HG02870 (cell line): ENCODE measurements at regions not wholly inside any gene's neighbourhood (a gene's known extent, or its start where the extent isn't known, plus 50 kb on each side); places are given as distances from the start of the nearest gene placed in this dataset.

ENCODE experiments used
- ATAC-seq: cut with Tn5 transposase; IDR thresholded peaks from one replicate; pipeline ENCODE4 v1.9.1; 2021; ENCODE audit warnings: mild to moderate bottlenecking, moderate library complexity; ENCODE audit not compliant: unreplicated experiment

GRCh38 chr2:215749092-215749957, 264.0 kb downstream of the MREG start:
- ATAC-seq, result no peak

GRCh38 chr2:215748446-215748845, 264.9 kb downstream of the MREG start:
- no peak for ATAC-seq

DNA sequence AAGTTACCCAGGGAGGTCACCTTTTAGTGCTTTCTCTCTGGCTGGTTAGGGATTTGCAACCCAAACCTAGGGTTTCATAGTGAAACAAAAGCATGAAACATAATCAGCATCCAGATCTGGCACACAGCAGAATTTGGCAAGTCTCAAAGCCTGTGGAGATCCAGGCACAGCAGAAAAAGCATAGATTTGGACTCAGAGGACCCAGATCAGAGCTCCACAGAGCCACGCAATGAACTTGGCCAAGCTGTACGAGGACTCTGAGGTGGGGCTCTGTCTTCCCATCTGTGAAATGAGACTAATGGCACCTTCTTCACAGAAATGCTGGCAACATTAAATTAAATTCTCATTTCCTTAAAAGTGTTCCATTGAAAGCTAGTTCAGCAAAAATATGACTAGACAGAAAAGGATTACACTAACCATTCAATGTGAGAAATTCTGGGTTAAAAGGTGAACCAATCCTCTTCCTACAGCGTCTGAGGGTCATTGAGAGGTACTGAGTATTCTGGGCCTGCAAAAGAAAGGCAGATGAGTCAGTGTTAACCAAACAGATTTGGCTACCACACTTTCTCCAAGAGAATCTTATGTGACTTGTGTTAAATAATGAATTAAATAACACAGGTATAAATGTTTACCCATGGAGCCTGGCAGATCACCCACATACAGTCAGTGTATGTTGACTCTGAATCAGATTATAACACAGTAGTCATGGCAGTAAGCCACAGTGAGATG, 266.3 kb downstream of the MREG start:
- no peak for ATAC-seq

DNA sequence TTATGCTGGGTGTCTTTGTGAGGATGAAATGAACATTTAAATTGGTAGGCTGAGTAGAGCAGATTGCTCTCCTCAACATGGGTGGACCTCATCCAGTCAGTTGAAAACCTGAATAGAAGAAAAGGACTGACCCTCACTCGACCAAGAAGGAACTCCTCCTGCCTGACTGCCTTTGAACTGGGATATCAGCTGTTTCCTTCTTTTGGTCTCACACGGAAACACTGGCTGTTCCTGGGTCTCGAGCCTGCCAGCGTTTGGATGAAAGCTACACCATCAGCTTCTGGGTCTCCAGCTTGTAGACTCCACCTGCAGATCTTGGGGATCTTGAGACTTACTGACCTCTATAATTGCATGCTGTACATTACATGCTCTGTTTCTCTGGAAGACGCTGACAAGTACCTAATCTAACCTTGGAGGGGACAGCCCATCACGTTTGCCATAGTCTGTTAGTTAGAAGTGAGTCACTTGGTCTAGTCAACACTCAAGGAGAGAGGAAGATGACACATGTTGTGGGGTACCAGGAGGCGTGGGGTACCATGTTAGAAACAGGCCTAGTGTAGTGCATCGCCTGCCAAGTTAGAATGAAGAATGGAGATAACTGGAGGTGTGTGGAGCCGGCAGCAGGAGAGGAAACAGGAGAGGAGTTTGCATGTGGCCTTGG, 267.0 kb downstream of the MREG start:
- no peak for ATAC-seq

GRCh38 chr2:215745331-215745730, 268.0 kb downstream of the MREG start:
- no peak for ATAC-seq

GRCh38 chr2:215744514-215744913, 268.8 kb downstream of the MREG start:
- ATAC-seq, result no peak

DNA sequence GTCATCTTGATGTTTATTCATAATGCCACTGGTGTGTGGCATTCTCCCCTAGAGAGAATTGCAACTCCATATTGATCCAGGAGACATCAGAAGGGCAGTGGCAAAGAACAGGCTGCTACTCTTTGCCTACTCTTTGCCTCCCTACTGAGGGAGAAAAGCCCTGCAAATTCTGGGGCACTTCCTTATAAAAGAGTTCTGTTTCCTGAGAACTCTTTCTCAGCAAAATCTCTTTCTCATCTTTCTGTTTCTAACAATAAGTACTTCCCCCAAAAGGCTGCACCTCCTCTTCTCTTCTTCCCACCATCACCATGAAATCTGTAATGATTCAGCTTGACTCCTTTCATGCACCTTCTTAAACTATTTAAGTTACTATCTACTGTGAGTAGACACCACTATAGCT, 270.3 kb downstream of the MREG start:
- no peak for ATAC-seq

DNA sequence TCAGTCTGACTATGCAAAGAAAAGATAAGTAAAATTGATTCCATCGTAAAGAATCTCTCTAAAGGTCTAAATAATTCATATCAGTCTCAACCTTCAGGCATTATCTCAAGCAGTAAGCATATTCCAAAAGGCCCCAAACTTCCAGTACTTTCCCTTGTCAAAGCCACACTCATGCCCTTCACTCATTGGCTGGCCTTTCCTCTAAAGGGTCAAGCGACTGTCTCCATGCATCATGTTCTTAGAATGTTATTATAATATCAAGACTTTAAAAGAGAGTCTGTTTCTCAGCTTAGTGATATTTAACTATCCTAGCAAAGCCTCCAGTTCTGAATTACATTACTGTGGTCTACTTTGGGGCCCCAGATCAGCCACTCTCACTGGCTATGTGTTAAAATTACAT, 271.3 kb downstream of the MREG start:
- no peak for ATAC-seq

DNA sequence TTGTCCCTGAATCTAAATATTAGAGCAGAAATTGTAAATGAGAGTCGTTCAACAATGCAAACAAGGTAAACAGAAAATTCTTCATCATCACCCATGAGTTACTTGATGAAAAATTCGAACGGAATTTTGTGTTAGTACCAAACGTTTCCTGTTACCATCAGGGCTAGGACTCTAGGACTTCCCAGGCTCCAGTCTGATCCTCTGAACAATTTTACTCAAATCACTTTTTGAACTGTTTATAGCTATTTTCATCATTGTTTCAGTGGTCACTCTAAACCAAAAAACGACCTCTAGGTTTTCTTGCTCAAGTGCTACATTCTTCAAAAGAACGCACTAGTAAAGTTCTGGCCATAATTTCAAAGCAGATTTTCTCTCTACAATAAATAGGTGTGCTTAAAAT, 273.3 kb downstream of the MREG start:
- ATAC-seq, result no peak

- no peak for ATAC-seq
Observed at GRCh38 chr2:215738351-215738750, 275.0 kb downstream of the MREG start.

GRCh38 chr2:215737477-215737876, 275.9 kb downstream of the MREG start:
- ATAC-seq, result no peak

DNA sequence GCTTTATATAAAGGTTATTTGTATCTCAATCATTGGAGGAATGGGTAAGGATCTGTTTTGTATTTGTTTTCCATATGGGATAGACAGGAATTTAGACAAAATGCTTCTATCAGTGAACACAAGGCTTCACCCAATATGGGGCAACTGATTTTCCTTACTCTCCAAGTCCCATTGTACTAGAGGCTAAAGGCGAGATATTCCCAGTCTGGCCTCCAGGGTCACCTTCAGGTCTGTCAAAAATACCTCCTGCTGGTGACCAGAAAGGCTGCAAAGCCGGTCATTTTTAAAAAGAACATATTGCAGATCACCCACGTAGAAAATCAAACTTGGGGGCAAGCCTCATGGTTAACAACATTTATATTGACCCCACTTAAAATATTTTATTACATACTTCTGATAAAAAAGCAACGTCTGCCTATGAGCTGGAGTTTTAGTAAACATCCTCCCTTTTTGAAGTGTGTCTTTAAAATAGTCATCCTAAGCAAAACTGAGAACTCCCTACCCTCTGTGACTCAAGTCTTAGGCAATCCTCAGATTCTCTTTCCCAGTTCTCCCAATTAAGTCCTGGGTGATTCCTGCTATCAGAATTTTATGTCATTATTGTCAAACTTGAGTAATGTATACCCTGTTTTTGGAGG, 276.6 kb downstream of the MREG start:
- ATAC-seq, result no peak

GRCh38 chr2:215731108-215731658, 282.2 kb downstream of the MREG start:
- no peak for ATAC-seq

GRCh38 chr2:215729985-215730620, 283.2 kb downstream of the MREG start:
- ATAC-seq, result no peak

GRCh38 chr2:215728504-215729065, 284.8 kb downstream of the MREG start:
- peak; percentile 87 for ATAC-seq

- peak; percentile 25 for ATAC-seq
Observed at GRCh38 chr2:215727507-215728503, 285.5 kb downstream of the MREG start.

GRCh38 chr2:215726070-215726469, 287.3 kb downstream of the MREG start:
- no peak for ATAC-seq

- ATAC-seq, result no peak
Observed at GRCh38 chr2:215724146-215724545, 288.3 kb upstream of the FN1 start.

GRCh38 chr2:215723631-215724011, 287.8 kb upstream of the FN1 start:
- no peak for ATAC-seq
